ENCODE measurements at regions not wholly inside any gene's neighbourhood (a gene's known extent, or its start where the extent isn't known, plus 50 kb on each side); places are given as distances from the start of the nearest gene placed in this dataset.
"Not testable (repeated sequence)": the region's sequence is repeated elsewhere in the genome, so short reads cannot be mapped to it uniquely, and the experiment has no call there.

GRCh38 chr6:166704171-166704570 lies 77.1 kb upstream of the RPS6KA2 start:
- Mint-ChIP-seq H3K27ac (no peak overlapping the region), H3K9me3 (no peaks in the 10 kb centered on the region), H3K4me1 (no peaks in the 10 kb centered on the region), H3K36me3 (no peaks in the 10 kb centered on the region), H3K27me3 (ENCODE audit: low read depth) (peaks cover 26% of the 10 kb centered on the region), H3K4me3 (no peak overlapping the region)
- no peak for TF ChIP-seq CTCF (IDR thresholded peaks at IDR 0.05; ENCODE audit: unreplicated experiment)
- no peak for DNase-seq (ENCODE audit: low spot score in 2 of 2, unreplicated experiment in 2 of 2)

- H3K36me3 Mint-ChIP-seq, result no peaks in the 10 kb centered on the region
- H3K4me1 Mint-ChIP-seq, result no peaks in the 10 kb centered on the region
- no peaks in the 10 kb centered on the region for H3K9me3 Mint-ChIP-seq
- peaks cover 26% of the 10 kb centered on the region for H3K27me3 Mint-ChIP-seq (ENCODE audit: low read depth)
- H3K4me3 Mint-ChIP-seq, result no peak overlapping the region
- TF ChIP-seq CTCF (IDR thresholded peaks at IDR 0.05; ENCODE audit: unreplicated experiment), result no peak
- no peak for DNase-seq (ENCODE audit: low spot score in 2 of 2, unreplicated experiment in 2 of 2)
- H3K27ac Mint-ChIP-seq, result no peak overlapping the region
These were observed 76.2 kb upstream of the RPS6KA2 start for GRCh38 chr6:166703149-166703710.

- H3K4me3 Mint-ChIP-seq; H3K36me3 Mint-ChIP-seq; H3K4me1 Mint-ChIP-seq; H3K27ac Mint-ChIP-seq; H3K9me3 Mint-ChIP-seq; DNase-seq (ENCODE audit: low spot score in 2 of 2, unreplicated experiment in 2 of 2): not testable (repeated sequence)
- peaks cover 26% of the 10 kb centered on the region for H3K27me3 Mint-ChIP-seq (ENCODE audit: low read depth)
These were observed 74.4 kb upstream of the RPS6KA2 start for GRCh38 chr6:166701424-166701823.

GRCh38 chr6:166700871-166701270 lies 73.8 kb upstream of the RPS6KA2 start:
- DNase-seq (ENCODE audit: low spot score in 2 of 2, unreplicated experiment in 2 of 2); H3K4me3 Mint-ChIP-seq; H3K27ac Mint-ChIP-seq; H3K36me3 Mint-ChIP-seq; H3K9me3 Mint-ChIP-seq; H3K4me1 Mint-ChIP-seq: not testable (repeated sequence)
- peaks cover 26% of the 10 kb centered on the region for H3K27me3 Mint-ChIP-seq (ENCODE audit: low read depth)

GRCh38 chr6:166697113-166697512 lies 70.1 kb upstream of the RPS6KA2 start:
- no peaks in the 10 kb centered on the region for H3K9me3 Mint-ChIP-seq
- H3K4me1 Mint-ChIP-seq, result peaks cover 2% of the 10 kb centered on the region
- H3K4me3 Mint-ChIP-seq, result no peak overlapping the region
- no peak overlapping the region for H3K27ac Mint-ChIP-seq
- TF ChIP-seq CTCF (IDR thresholded peaks at IDR 0.05; ENCODE audit: unreplicated experiment), result no peak
- DNase-seq (ENCODE audit: low spot score in 2 of 2, unreplicated experiment in 2 of 2), result no peak
- H3K27me3 Mint-ChIP-seq (ENCODE audit: low read depth), result peaks cover 12% of the 10 kb centered on the region
- H3K36me3 Mint-ChIP-seq, result no peaks in the 10 kb centered on the region

- no peak overlapping the region for H3K4me3 Mint-ChIP-seq
- H3K9me3 Mint-ChIP-seq, result no peaks in the 10 kb centered on the region
- TF ChIP-seq CTCF (IDR thresholded peaks at IDR 0.05; ENCODE audit: unreplicated experiment), result no peak
- no peak overlapping the region for H3K27ac Mint-ChIP-seq
- DNase-seq (ENCODE audit: low spot score in 2 of 2, unreplicated experiment in 2 of 2), result no peak
- peaks cover 14% of the 10 kb centered on the region for H3K4me1 Mint-ChIP-seq
- no peaks in the 10 kb centered on the region for H3K36me3 Mint-ChIP-seq
- H3K27me3 Mint-ChIP-seq (ENCODE audit: low read depth), result peaks cover 3% of the 10 kb centered on the region
These were observed 66.8 kb upstream of the RPS6KA2 start for GRCh38 chr6:166693880-166694279.

- TF ChIP-seq CTCF (IDR thresholded peaks at IDR 0.05; ENCODE audit: unreplicated experiment), result no peak
- H3K4me1 Mint-ChIP-seq, result peaks cover 14% of the 10 kb centered on the region
- H3K27ac Mint-ChIP-seq, result no peak overlapping the region
- peaks cover 7% of the 10 kb centered on the region for H3K27me3 Mint-ChIP-seq (ENCODE audit: low read depth)
- DNase-seq (ENCODE audit: low spot score in 2 of 2, unreplicated experiment in 2 of 2), result no peak
- H3K36me3 Mint-ChIP-seq, result no peaks in the 10 kb centered on the region
- H3K4me3 Mint-ChIP-seq, result no peak overlapping the region
- H3K9me3 Mint-ChIP-seq, result no peaks in the 10 kb centered on the region
These were observed 65.8 kb upstream of the RPS6KA2 start for GRCh38 chr6:166692723-166693302.

All from mesothelial cell of epicardium (in vitro differentiated cells).